Left cardiac atrium (tissue), 4 donors: ENCODE measurements at regions not wholly inside any gene's neighbourhood (a gene's known extent, or its start where the extent isn't known, plus 50 kb on each side); places are given as distances from the start of the nearest gene placed in this dataset.

ENCODE experiments used
- ATAC-seq, 2 donors: fragments of 200-7000 bp; cut with Tn5 transposase; one replicate each; pipeline ENCODE4 v1.9.1; 2020; ENCODE audit warnings: mild to moderate bottlenecking in 2 of 2, moderate library complexity in 2 of 2
- DNase-seq: peaks from one replicate; pipeline ENCODE4 v3.0.0-alpha.2; 2020
- intact Hi-C, 2 donors: fragments of 100-400 bp; cut with DNase I; formaldehyde crosslinking; loops; one replicate each; pipeline versions ENCODE4 v1.14.1 to v1.15.1; 2022 to 2023
- donor health status: DM: no; HTN: yes; CAD: no.
- donor health status: DM: no; HTN: yes; CAD: no; lungs with severe emphysema.
- donor health status: DM: yes; HTN: yes; CAD: no.
- donor health status: Dilated cardiomyopathy.

- ATAC-seq = no peak
Measured at GRCh38 chr21:21605521-21605920, 607.3 kb downstream of the NCAM2 start.

DNA sequence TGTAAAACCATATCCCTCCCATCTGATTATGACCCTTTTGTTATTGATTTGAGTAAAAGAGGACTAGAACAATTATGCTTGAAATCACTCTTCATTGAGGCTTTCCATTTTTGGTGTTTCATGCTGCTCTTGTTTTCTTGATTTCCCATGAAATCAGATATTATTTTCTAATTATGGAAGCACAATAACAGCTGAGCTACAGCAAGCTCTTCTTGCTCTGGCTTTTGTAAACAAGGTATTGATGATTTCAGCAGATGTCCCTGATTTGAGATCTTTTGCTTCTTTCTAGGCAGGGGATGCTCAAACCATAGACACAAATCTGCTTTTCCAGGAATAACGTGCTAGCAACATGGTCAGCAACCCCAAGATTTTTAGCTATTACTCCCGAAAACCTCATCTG is 607.8 kb downstream of the NCAM2 start:
- DNase-seq = no peak
- ATAC-seq = no peak
- intact Hi-C loops = no loop called here

More at GRCh38 chr21:21605521-21605920, 607.3 kb downstream of the NCAM2 start:
- DNase-seq = no peak
- intact Hi-C loops = no loop called here

GRCh38 chr21:21612466-21612865 is 614.3 kb downstream of the NCAM2 start:
- intact Hi-C loops = no loop called here
- DNase-seq (no peak), ATAC-seq (peak; percentile 50 to 91)

DNA sequence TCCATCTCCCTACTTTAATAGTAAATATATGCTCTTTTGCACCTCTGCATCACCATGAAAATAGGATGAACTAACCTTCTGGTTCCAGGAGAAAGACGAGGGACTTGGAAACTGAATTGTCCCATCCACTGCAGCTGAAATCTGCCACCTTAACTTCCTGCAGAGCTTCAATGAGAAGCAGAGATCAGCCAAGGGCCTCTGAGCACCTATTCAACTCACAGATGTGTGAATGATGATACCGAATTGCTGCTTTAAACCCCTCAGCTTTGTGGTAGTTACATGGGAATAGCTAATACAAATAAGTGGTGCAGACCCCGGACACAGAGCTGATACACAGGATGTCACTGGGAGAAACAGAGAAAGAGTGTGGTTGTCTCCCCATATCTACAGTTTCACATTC is 616.8 kb downstream of the NCAM2 start:
- ATAC-seq = no peak
- DNase-seq = no peak
- intact Hi-C loops = no loop called here

DNA sequence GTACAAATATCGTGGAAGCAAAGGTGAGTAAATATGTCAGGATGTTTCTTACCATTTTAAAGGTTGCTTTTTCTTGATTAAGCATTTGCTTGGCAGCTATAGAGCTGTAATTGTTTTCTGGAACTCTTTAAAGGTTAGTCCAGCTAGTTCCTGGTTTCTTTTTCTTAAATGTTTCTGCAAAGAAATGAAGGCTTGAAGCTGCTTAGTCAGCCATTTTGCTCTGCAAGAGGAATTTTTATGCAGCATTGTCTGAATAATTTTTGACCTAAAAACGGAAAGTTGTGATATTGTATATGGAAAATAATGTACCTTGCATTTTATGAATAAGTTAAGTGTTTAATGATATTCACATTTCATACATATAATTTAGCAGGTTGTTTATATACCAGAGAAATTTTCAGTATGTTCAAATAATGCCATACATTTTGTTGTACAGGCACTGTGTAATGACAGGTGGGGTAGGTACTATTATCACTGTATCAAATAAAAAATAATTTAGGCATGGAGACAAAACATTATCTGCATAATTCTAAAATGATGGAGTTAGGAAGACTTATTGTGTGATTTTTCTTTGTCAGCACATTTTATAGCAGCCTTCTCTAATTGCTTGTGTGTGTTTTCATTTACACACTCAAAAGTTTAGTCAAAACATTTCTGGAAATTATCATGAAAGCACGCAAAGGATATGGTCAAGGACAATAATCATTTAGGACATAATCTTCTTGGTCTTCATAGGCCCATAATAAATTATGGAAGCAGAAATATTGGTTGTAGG is 624.4 kb downstream of the NCAM2 start:
- intact Hi-C loops = no loop called here
- no peak for DNase-seq
- ATAC-seq = no peak

GRCh38 chr21:21624674-21625073 is 626.5 kb downstream of the NCAM2 start:
- no peak for ATAC-seq
- intact Hi-C loops = no loop called here
- DNase-seq = no peak

GRCh38 chr21:21631961-21632360 is 633.8 kb downstream of the NCAM2 start:
- peak; percentile 31 for DNase-seq

GRCh38 chr21:21632926-21633325 is 634.7 kb downstream of the NCAM2 start:
- no peak for DNase-seq
- intact Hi-C loops = no loop called here
- no peak for ATAC-seq

More at GRCh38 chr21:21631961-21632360, 633.8 kb downstream of the NCAM2 start:
- ATAC-seq = no peak
- intact Hi-C loops = no loop called here

DNA sequence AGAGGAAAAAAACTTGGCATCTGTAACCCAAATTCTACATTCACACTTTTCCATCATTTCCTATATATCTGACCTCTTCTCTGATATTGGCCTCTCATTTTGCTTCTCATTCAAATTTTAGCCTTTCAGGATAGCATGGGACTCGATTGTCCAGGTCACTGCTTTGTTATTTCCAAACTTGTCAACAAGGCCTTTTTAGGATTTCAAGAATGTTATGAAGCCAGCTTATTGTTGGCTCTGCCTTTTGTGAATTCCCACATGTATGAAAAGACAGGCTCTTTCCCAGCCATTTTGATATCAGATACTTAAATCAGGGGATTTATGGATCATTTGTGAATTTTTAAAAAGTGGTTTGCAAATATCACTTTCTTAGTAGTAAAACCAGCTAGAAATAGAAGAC is 663.5 kb downstream of the NCAM2 start:
- DNase-seq (no peak), ATAC-seq (no peak)
- intact Hi-C loops = no loop called here

DNA sequence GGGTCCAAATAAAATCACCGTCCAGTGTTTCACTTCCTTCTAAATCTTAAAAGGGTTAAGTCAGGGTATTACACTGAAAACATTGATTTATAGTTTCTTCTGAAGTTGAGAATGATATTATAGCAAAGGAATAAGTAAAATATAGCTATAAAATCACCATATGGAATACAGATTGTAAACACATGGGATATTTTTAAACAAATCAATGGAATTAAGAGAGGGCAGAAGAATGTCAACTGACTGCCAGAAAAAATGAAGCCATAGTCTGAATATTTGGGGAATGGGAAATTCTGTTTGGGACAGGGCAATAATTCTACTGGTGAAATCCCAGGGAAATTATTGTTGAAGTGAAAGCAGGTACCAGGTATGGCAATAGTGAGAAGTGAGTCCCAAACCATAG is 664.6 kb downstream of the NCAM2 start:
- ATAC-seq (no peak), DNase-seq (no peak)
- intact Hi-C loops = no loop called here

- no peak for ATAC-seq
- intact Hi-C loops = no loop called here
- no peak for DNase-seq
Measured at GRCh38 chr21:21664871-21665270, 666.7 kb downstream of the NCAM2 start.

DNA sequence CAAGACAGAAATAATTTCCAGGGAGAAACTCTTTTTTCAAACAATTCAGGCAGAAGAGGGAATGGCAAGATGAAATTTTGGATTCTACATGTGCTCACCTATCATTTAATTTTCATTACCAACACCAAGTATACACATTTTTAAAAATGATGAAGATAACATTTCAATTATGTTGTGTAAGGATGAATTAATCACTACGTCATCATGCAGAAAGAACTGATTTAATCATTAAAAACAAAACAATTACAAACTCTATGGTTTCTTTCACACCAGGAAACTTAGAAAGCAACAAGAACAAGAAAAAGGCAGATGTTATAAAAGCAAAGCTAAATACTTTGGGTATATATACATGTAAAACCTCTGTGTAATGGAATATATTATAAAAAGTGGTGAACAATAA is 668.5 kb downstream of the NCAM2 start:
- ATAC-seq (no peak), DNase-seq (no peak)
- intact Hi-C loops = no loop called here

GRCh38 chr21:21668198-21668597 is 670.0 kb downstream of the NCAM2 start:
- intact Hi-C loops = no loop called here
- ATAC-seq (no peak), DNase-seq (no peak)

DNA sequence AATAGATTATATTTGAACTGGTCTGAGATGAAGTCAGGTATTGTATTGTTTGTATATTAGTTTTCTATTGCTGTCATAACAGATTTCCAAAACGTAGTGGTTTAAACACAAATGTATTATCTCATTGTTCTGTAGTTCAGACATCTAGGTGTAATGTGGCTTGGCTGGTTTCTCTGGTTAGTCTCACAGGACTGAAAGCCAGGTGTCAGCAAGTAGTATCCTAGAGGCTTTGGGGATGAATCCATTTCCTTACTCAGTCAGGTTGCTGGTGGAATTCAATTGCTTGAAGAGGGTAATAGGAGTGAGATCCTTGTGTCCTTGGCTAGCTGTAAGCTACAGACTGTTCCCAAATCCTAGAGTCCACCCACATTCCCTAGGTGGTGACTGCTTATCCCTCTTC is 675.8 kb downstream of the NCAM2 start:
- intact Hi-C loops = no loop called here
- DNase-seq = no peak
- ATAC-seq = no peak

DNA sequence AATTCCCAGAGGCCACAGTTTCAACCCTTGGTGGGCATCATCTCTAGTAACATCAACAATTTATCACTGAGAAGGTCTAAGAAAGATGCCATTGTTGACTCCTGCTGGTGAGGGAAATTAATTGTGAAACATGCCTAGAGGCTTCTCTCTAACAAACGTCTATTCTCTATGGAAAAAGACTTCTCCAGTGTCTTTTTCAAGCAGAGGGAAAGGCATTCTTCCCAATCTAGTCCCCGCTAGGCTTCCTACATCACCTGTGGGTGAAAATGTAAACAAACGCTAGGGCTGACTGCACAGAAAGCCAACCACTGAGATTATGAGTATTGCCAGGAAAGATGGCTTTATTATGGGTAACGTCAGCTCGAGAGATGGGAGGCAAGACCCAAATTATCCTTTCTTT is 677.4 kb downstream of the NCAM2 start:
- no peak for ATAC-seq
- intact Hi-C loops = no loop called here
- no peak for DNase-seq

- no peak for ATAC-seq
- intact Hi-C loops = no loop called here
- no peak for DNase-seq
Measured at GRCh38 chr21:21682172-21682571, 684.0 kb downstream of the NCAM2 start.

DNA sequence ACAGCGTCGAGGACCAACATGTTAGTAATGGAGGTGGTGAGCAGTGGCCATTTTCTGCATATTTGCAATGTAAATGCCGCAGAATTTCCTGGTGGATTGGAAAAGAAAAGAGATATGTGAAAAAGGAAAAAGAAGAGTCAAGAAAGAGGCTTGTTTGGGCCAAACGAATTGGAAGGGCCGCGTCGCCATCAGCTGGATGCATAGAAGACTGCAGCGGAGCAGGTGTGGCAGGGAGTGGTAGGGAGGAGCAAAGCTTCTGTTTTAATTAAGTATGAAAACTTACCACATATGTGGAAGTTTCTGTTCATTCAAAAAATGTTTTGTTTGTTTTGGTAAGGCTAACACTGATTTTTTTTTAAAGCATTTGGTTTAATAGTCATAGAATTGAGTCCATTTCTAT is 690.7 kb downstream of the NCAM2 start:
- intact Hi-C loops = no loop called here
- no peak for ATAC-seq
- no peak for DNase-seq

GRCh38 chr21:21690068-21690665 is 692.0 kb downstream of the NCAM2 start:
- DNase-seq (no peak), ATAC-seq (no peak)
- intact Hi-C loops = no loop called here

DNA sequence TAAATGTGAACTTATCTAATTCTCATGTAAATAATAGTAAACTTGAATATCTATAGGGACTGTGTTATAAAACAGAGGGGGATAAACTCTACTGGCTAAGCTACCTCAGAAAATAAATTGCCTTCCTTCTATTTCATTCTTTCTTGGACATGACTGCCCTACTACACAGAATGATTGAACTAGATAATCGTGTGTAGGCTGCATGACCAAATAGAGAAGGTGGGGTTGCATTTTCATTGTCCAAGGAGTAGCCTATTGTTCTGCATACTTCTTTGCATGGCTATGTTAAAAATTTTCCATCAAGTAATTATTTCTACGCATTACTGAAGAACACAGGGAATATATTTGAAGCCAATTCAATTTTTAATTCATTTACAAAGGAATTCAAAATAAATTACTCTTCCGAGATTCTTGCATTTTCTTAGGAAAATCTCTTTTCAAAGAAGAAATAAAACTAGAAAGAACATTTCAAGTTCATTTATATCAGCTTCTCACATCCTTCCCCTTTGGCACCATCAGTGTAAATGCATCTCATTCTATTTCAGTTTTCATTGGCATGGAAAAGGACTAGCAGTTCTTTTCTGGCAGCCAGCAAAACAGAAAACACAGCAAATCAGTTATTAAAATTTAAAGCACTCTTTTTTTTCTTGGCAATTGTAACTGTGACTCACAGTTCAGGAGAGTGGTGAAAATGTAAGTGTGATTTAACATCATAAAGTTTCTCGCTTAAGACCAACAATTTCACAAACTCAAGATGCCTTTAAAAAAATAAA is 714.7 kb downstream of the NCAM2 start:
- DNase-seq (no peak), ATAC-seq (peak in 1 of 2 donors; percentile 72)
- intact Hi-C loops = no loop called here

- no peak for ATAC-seq
Measured at GRCh38 chr21:21713651-21714180, 715.5 kb downstream of the NCAM2 start.

More at GRCh38 chr21:21713651-21714180, 715.5 kb downstream of the NCAM2 start:
- no peak for DNase-seq
- intact Hi-C loops = no loop called here
